DMS53 (cell line): ENCODE measurements at regions not wholly inside any gene's neighbourhood (a gene's known extent, or its start where the extent isn't known, plus 50 kb on each side); places are given as distances from the start of the nearest gene placed in this dataset.
"Not testable (repeated sequence)": the region's sequence is repeated elsewhere in the genome, so short reads cannot be mapped to it uniquely, and the experiment has no call there.

Experiments used
- DNase-seq: peaks from one replicate; lab custom pipeline; 2025; lab: John Stamatoyannopoulos, UW

- DNase-seq = no peak
These were observed 474.3 kb upstream of the CAMK1G start for GRCh38 chr1:209109001-209109785.

- DNase-seq = no peak
These were observed 470.0 kb upstream of the CAMK1G start for GRCh38 chr1:209113521-209113920.

GRCh38 chr1:209116705-209117104 lies 466.8 kb upstream of the CAMK1G start:
- DNase-seq = no peak

- no peak for DNase-seq
These were observed 459.9 kb upstream of the CAMK1G start for GRCh38 chr1:209123601-209124000.

- not testable (repeated sequence) for DNase-seq
These were observed 454.4 kb upstream of the CAMK1G start for GRCh38 chr1:209129091-209129490.

GRCh38 chr1:209130886-209131285 lies 452.6 kb upstream of the CAMK1G start:
- no peak for DNase-seq

GRCh38 chr1:209132736-209133467 lies 450.6 kb upstream of the CAMK1G start:
- no peak for DNase-seq

GRCh38 chr1:209134001-209134400 lies 449.5 kb upstream of the CAMK1G start:
- no peak for DNase-seq

GRCh38 chr1:209143916-209144315 lies 439.6 kb upstream of the CAMK1G start:
- DNase-seq = no peak

GRCh38 chr1:209150114-209150513 lies 433.4 kb upstream of the CAMK1G start:
- DNase-seq = peak; percentile 42

- DNase-seq = no peak
These were observed 430.1 kb upstream of the CAMK1G start for GRCh38 chr1:209153411-209153810.

- DNase-seq = no peak
These were observed 428.6 kb upstream of the CAMK1G start for GRCh38 chr1:209154912-209155311.

- no peak for DNase-seq
These were observed 428.0 kb upstream of the CAMK1G start for GRCh38 chr1:209155546-209155945.

GRCh38 chr1:209156991-209157390 lies 426.5 kb upstream of the CAMK1G start:
- no peak for DNase-seq

- no peak for DNase-seq
These were observed 425.8 kb upstream of the CAMK1G start for GRCh38 chr1:209157546-209158249.

GRCh38 chr1:209158851-209159250 lies 424.7 kb upstream of the CAMK1G start:
- DNase-seq = no peak

- DNase-seq = no peak
These were observed 423.3 kb upstream of the CAMK1G start for GRCh38 chr1:209160230-209160629.

- no peak for DNase-seq
These were observed 420.9 kb upstream of the CAMK1G start for GRCh38 chr1:209162651-209163050.

- DNase-seq = no peak
These were observed 415.3 kb upstream of the CAMK1G start for GRCh38 chr1:209168204-209168603.

GRCh38 chr1:209171151-209171550 lies 412.4 kb upstream of the CAMK1G start:
- DNase-seq = no peak

- no peak for DNase-seq
These were observed 411.2 kb upstream of the CAMK1G start for GRCh38 chr1:209172286-209172685.

- DNase-seq = not testable (repeated sequence)
These were observed 410.5 kb upstream of the CAMK1G start for GRCh38 chr1:209172792-209173542.
